DMS79 treated with DMSO at 0.1 percent for 48 hours (cell line): ENCODE measurements at regions not wholly inside any gene's neighbourhood (a gene's known extent, or its start where the extent isn't known, plus 50 kb on each side); places are given as distances from the start of the nearest gene placed in this dataset.

Source experiments
- DNase-seq: peaks from one replicate; lab custom pipeline; 2025; lab: John Stamatoyannopoulos, UW

GRCh38 chr7:91323626-91324158 is 59.5 kb downstream of the FZD1 start:
- DNase-seq, result no peak

GRCh38 chr7:91324663-91325062 is 60.4 kb downstream of the FZD1 start:
- no peak for DNase-seq

- DNase-seq, result no peak
These were observed 61.5 kb downstream of the FZD1 start for GRCh38 chr7:91325726-91326125.

GRCh38 chr7:91326516-91327199 is 62.4 kb downstream of the FZD1 start:
- DNase-seq, result no peak

- DNase-seq, result no peak
These were observed 63.1 kb downstream of the FZD1 start for GRCh38 chr7:91327346-91327745.

- no peak for DNase-seq
These were observed 65.3 kb downstream of the FZD1 start for GRCh38 chr7:91329571-91329970.

GRCh38 chr7:91330191-91330808 is 66.1 kb downstream of the FZD1 start:
- DNase-seq, result no peak

GRCh38 chr7:91330866-91331265 is 66.6 kb downstream of the FZD1 start:
- DNase-seq, result no peak

- no peak for DNase-seq
These were observed 71.9 kb downstream of the FZD1 start for GRCh38 chr7:91336106-91336505.

- no peak for DNase-seq
These were observed 74.2 kb downstream of the FZD1 start for GRCh38 chr7:91338226-91339020.

- no peak for DNase-seq
These were observed 78.1 kb downstream of the FZD1 start for GRCh38 chr7:91342346-91342745.

- DNase-seq, result no peak
These were observed 79.3 kb downstream of the FZD1 start for GRCh38 chr7:91343420-91343960.

GRCh38 chr7:91343996-91344629 is 79.9 kb downstream of the FZD1 start:
- no peak for DNase-seq

GRCh38 chr7:91344911-91345310 is 80.7 kb downstream of the FZD1 start:
- peak; percentile 38 for DNase-seq

- no peak for DNase-seq
These were observed 81.2 kb downstream of the FZD1 start for GRCh38 chr7:91345449-91345848.

- no peak for DNase-seq
These were observed 82.2 kb downstream of the FZD1 start for GRCh38 chr7:91346426-91346825.

- peak; percentile 30 for DNase-seq
These were observed 83.1 kb downstream of the FZD1 start for GRCh38 chr7:91347290-91347689.

- no peak for DNase-seq
These were observed 84.5 kb downstream of the FZD1 start for GRCh38 chr7:91348711-91349110.

GRCh38 chr7:91351374-91351773 is 87.1 kb downstream of the FZD1 start:
- DNase-seq, result no peak

- no peak for DNase-seq
These were observed 87.9 kb downstream of the FZD1 start for GRCh38 chr7:91352091-91352490.

- DNase-seq, result no peak
These were observed 89.6 kb downstream of the FZD1 start for GRCh38 chr7:91353848-91354247.
